GM23338 (cell line): ENCODE measurements at regions not wholly inside any gene's neighbourhood (a gene's known extent, or its start where the extent isn't known, plus 50 kb on each side); places are given as distances from the start of the nearest gene placed in this dataset.

Experiments
- CTCF ChIP-seq, 2 experiments: fragments of 200-600 bp in 1 of 2; sonication (generic) in 1 of 2; conservative IDR thresholded peaks; 2 replicates each; pipeline versions ENCODE4 v1.5.1 to v1.6.1; 2016 to 2017; ENCODE audit warnings: antibody characterized with exemption in 2 of 2, low read depth in 2 of 2, mild to moderate bottlenecking in 2 of 2, moderate library complexity in 1 of 2
- ETS1 ChIP-seq: IDR thresholded peaks from 2 replicates; pipeline ENCODE4 v1.6.1; 2016; ENCODE audit warnings: antibody characterized with exemption
- POLR2AphosphoS5 ChIP-seq: IDR thresholded peaks from 2 replicates; pipeline ENCODE4 v1.6.1; 2016; ENCODE audit warnings: antibody characterized with exemption, low read depth
- REST ChIP-seq: IDR thresholded peaks from one replicate; pipeline ENCODE4 v1.6.1; 2018; ENCODE audit warnings: antibody characterized with exemption; ENCODE audit not compliant: unreplicated experiment
- STAT1 ChIP-seq: IDR thresholded peaks from one replicate; pipeline ENCODE4 v1.6.1; 2016; ENCODE audit warnings: antibody characterized with exemption; ENCODE audit not compliant: unreplicated experiment
- ZNF462 ChIP-seq: fragments of 250-450 bp; sonication (Bioruptor Pico); IDR thresholded peaks from 2 replicates; pipeline ENCODE4 v1.5.0; 2020; ENCODE audit warnings: mild to moderate bottlenecking, moderate library complexity

- TF ChIP-seq ZNF462 (CRISPR knock-in tag) (no peak), STAT1 (no peak), REST (no peak), CTCF (conservative IDR thresholded peaks at IDR 0.05; ENCODE audit: low read depth in 2 of 2) (no peak), ETS1 (no peak), POLR2AphosphoS5 (no peak)
These were observed 298.2 kb upstream of the ESRRG start (continued) for GRCh38 chr1:217021400-217021799.
